ENCODE measurements at regions not wholly inside any gene's neighbourhood (a gene's known extent, or its start where the extent isn't known, plus 50 kb on each side); places are given as distances from the start of the nearest gene placed in this dataset.

- DNase-seq (ENCODE audit: low read depth in 3 of 3, low spot score in 2 of 3), result no peak
These were observed 122.1 kb upstream of the TRIB2 start for GRCh38 chr2:12594590-12594989.

GRCh38 chr2:12596771-12597170 is 120.0 kb upstream of the TRIB2 start:
- DNase-seq (ENCODE audit: low read depth in 3 of 3, low spot score in 2 of 3), result no peak

- no peak for DNase-seq (ENCODE audit: low read depth in 3 of 3, low spot score in 2 of 3)
These were observed 119.1 kb upstream of the TRIB2 start for GRCh38 chr2:12597610-12598009.

GRCh38 chr2:12602661-12603060 is 114.1 kb upstream of the TRIB2 start:
- no peak for DNase-seq (ENCODE audit: low read depth in 3 of 3, low spot score in 2 of 3)

- no peak for DNase-seq (ENCODE audit: low read depth in 3 of 3, low spot score in 2 of 3)
These were observed 112.9 kb upstream of the TRIB2 start for GRCh38 chr2:12603781-12604295.

- DNase-seq (ENCODE audit: low read depth in 3 of 3, low spot score in 2 of 3), result no peak
These were observed 112.4 kb upstream of the TRIB2 start for GRCh38 chr2:12604341-12604740.

GRCh38 chr2:12605366-12605765 is 111.4 kb upstream of the TRIB2 start:
- no peak for DNase-seq (ENCODE audit: low read depth in 3 of 3, low spot score in 2 of 3)

- DNase-seq (ENCODE audit: low read depth in 3 of 3, low spot score in 2 of 3), result no peak
These were observed 110.8 kb upstream of the TRIB2 start for GRCh38 chr2:12605936-12606335.

GRCh38 chr2:12606472-12607000 is 110.2 kb upstream of the TRIB2 start:
- no peak for DNase-seq (ENCODE audit: low read depth in 3 of 3, low spot score in 2 of 3)

- DNase-seq (ENCODE audit: low read depth in 3 of 3, low spot score in 2 of 3), result no peak
These were observed 108.8 kb upstream of the TRIB2 start for GRCh38 chr2:12607971-12608370.

GRCh38 chr2:12610314-12610713 is 106.4 kb upstream of the TRIB2 start:
- no peak for DNase-seq (ENCODE audit: low read depth in 3 of 3, low spot score in 2 of 3)

GRCh38 chr2:12612168-12612567 is 104.6 kb upstream of the TRIB2 start:
- no peak for DNase-seq (ENCODE audit: low read depth in 3 of 3, low spot score in 2 of 3)

GRCh38 chr2:12612671-12613070 is 104.1 kb upstream of the TRIB2 start:
- DNase-seq (ENCODE audit: low read depth in 3 of 3, low spot score in 2 of 3), result no peak

GRCh38 chr2:12613137-12613835 is 103.5 kb upstream of the TRIB2 start:
- peak; percentile 40 to 60 (median 57) for DNase-seq (ENCODE audit: low read depth in 3 of 3, low spot score in 2 of 3)

- no peak for DNase-seq (ENCODE audit: low read depth in 3 of 3, low spot score in 2 of 3)
These were observed 101.2 kb upstream of the TRIB2 start for GRCh38 chr2:12615509-12615908.

GRCh38 chr2:12616456-12617156 is 100.1 kb upstream of the TRIB2 start:
- no peak for DNase-seq (ENCODE audit: low read depth in 3 of 3, low spot score in 2 of 3)

- DNase-seq (ENCODE audit: low read depth in 3 of 3, low spot score in 2 of 3), result no peak
These were observed 99.4 kb upstream of the TRIB2 start for GRCh38 chr2:12617366-12617765.

GRCh38 chr2:12617853-12618252 is 98.9 kb upstream of the TRIB2 start:
- DNase-seq (ENCODE audit: low read depth in 3 of 3, low spot score in 2 of 3), result no peak

GRCh38 chr2:12618576-12618975 is 98.2 kb upstream of the TRIB2 start:
- DNase-seq (ENCODE audit: low read depth in 3 of 3, low spot score in 2 of 3), result no peak

- DNase-seq (ENCODE audit: low read depth in 3 of 3, low spot score in 2 of 3), result no peak
These were observed 96.8 kb upstream of the TRIB2 start for GRCh38 chr2:12619975-12620374.

GRCh38 chr2:12620759-12621158 is 96.0 kb upstream of the TRIB2 start:
- no peak for DNase-seq (ENCODE audit: low read depth in 3 of 3, low spot score in 2 of 3)

GRCh38 chr2:12623051-12623450 is 93.7 kb upstream of the TRIB2 start:
- no peak for DNase-seq (ENCODE audit: low read depth in 3 of 3, low spot score in 2 of 3)

Data from right renal cortex interstitium (tissue), 3 donors.